ENCODE measurements at regions not wholly inside any gene's neighbourhood (a gene's known extent, or its start where the extent isn't known, plus 50 kb on each side); places are given as distances from the start of the nearest gene placed in this dataset.

GRCh38 chr10:33880291-33880690, 545.8 kb upstream of the NRP1 start:
- H3K4me1 ChIP-seq, result no peaks in the 10 kb centered on the region
- TF ChIP-seq CTCF (IDR thresholded peaks at IDR 0.05), result no peak
- no peaks in the 10 kb centered on the region for H3K36me3 ChIP-seq
- no peaks in the 10 kb centered on the region for H3K9me3 ChIP-seq
- H3K4me3 ChIP-seq, result no peak overlapping the region
- no peaks in the 10 kb centered on the region for H3K27me3 ChIP-seq (ENCODE audit: low read depth)
- no peak overlapping the region for H3K27ac ChIP-seq
- no peak for ATAC-seq
- no peak for DNase-seq
- intact Hi-C loops (cut with DNase I), result no loop called here

GRCh38 chr10:33878238-33878786, 543.8 kb upstream of the NRP1 start:
- TF ChIP-seq CTCF (IDR thresholded peaks at IDR 0.05), result no peak
- intact Hi-C loops (cut with DNase I), result no loop called here
- no peak for ATAC-seq
- no peaks in the 10 kb centered on the region for H3K36me3 ChIP-seq
- no peaks in the 10 kb centered on the region for H3K27me3 ChIP-seq (ENCODE audit: low read depth)
- H3K4me3 ChIP-seq, result no peak overlapping the region
- no peaks in the 10 kb centered on the region for H3K9me3 ChIP-seq
- no peak overlapping the region for H3K27ac ChIP-seq
- no peak for DNase-seq
- no peaks in the 10 kb centered on the region for H3K4me1 ChIP-seq

GRCh38 chr10:33876584-33877400, 542.3 kb upstream of the NRP1 start:
- H3K4me1 ChIP-seq, result no peaks in the 10 kb centered on the region
- H3K4me3 ChIP-seq, result no peak overlapping the region
- H3K36me3 ChIP-seq, result no peaks in the 10 kb centered on the region
- H3K27me3 ChIP-seq (ENCODE audit: low read depth), result no peaks in the 10 kb centered on the region
- peak; percentile 52 to 60 for ATAC-seq
- TF ChIP-seq CTCF (IDR thresholded peaks at IDR 0.05), result no peak
- intact Hi-C loops (cut with DNase I), result no loop called here
- DNase-seq, result no peak
- H3K27ac ChIP-seq, result no peak overlapping the region
- H3K9me3 ChIP-seq, result no peaks in the 10 kb centered on the region

GRCh38 chr10:33875924-33876583, 541.6 kb upstream of the NRP1 start:
- Histone ChIP-seq H3K4me3 (no peak overlapping the region), H3K27me3 (ENCODE audit: low read depth) (no peaks in the 10 kb centered on the region), H3K36me3 (no peaks in the 10 kb centered on the region), H3K4me1 (no peaks in the 10 kb centered on the region), H3K9me3 (no peaks in the 10 kb centered on the region), H3K27ac (no peak overlapping the region)
- ATAC-seq (no peak), DNase-seq (no peak)
- intact Hi-C loops (cut with DNase I), result no loop called here
- no peak for TF ChIP-seq CTCF (IDR thresholded peaks at IDR 0.05)

GRCh38 chr10:33871061-33871956, 536.8 kb upstream of the NRP1 start:
- Histone ChIP-seq H3K4me1 (no peaks in the 10 kb centered on the region), H3K9me3 (no peaks in the 10 kb centered on the region), H3K36me3 (no peaks in the 10 kb centered on the region), H3K27me3 (ENCODE audit: low read depth) (no peaks in the 10 kb centered on the region), H3K4me3 (no peak overlapping the region), H3K27ac (no peak overlapping the region)
- DNase-seq, result no peak
- TF ChIP-seq CTCF (IDR thresholded peaks at IDR 0.05), result no peak
- no peak for ATAC-seq
- intact Hi-C loops (cut with DNase I), result no loop called here

Measured in lower lobe of right lung (tissue), 2 donors.